ENCODE measurements at regions not wholly inside any gene's neighbourhood (a gene's known extent, or its start where the extent isn't known, plus 50 kb on each side); places are given as distances from the start of the nearest gene placed in this dataset.

DNA sequence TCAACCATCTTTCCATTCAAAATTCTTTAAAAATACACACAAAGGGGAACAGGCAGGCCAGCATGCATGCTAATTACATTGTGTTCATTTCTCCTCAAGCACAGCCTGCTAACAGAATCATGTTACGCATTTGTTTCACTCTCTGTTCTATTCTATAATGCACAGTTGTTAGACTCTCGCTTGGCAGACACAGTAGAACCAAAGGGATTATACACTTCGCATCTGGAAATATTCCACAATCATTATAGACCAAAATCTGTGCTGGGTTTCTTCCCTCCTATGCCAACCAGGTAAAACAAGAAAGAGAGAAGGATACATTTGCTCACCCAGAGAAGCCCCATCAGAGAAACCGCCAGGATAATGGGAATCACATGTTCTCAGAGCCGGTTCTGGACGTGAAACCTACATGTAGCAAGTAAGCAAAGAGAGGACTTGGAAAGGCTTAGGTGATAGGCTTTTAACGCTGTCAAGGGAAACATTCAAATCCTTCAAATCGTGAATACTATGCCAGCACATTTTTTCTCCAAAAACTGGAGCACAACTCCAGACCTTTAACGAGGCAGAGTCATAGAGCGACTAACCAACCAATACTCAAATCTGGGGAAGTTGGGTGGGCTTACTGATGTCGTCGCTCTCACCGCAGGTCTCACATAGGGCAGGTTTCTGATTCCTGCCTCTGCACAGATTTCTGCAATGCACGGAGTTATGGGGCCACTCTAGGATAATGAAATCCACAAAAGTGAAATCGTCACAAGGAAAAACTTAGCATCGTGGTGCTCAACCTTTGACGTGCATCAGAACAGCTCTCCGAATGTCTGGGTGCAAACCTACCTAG, 380.5 kb upstream of the AUTS2 start:
- Histone ChIP-seq H3K27ac (no peak overlapping the region), H3K9ac (ENCODE audit: low read depth in 2 of 2, low read length in 2 of 2) (no peak overlapping the region), H3K4me1 (no peaks in the 10 kb centered on the region), H3K27me3 (no peaks in the 10 kb centered on the region), H3K36me3 (no peaks in the 10 kb centered on the region), H3K4me3 (no peak overlapping the region), H3K9me3 (no peaks in the 10 kb centered on the region)
- no peak for DNase-seq
- intact Hi-C loops (cut with DNase I) = no loop called here
- TF ChIP-seq, protein P1, sequence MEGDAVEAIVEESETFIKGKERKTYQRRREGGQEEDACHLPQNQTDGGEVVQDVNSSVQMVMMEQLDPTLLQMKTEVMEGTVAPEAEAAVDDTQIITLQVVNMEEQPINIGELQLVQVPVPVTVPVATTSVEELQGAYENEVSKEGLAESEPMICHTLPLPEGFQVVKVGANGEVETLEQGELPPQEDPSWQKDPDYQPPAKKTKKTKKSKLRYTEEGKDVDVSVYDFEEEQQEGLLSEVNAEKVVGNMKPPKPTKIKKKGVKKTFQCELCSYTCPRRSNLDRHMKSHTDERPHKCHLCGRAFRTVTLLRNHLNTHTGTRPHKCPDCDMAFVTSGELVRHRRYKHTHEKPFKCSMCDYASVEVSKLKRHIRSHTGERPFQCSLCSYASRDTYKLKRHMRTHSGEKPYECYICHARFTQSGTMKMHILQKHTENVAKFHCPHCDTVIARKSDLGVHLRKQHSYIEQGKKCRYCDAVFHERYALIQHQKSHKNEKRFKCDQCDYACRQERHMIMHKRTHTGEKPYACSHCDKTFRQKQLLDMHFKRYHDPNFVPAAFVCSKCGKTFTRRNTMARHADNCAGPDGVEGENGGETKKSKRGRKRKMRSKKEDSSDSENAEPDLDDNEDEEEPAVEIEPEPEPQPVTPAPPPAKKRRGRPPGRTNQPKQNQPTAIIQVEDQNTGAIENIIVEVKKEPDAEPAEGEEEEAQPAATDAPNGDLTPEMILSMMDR (IDR thresholded peaks at IDR 0.05) = no peak

DNA sequence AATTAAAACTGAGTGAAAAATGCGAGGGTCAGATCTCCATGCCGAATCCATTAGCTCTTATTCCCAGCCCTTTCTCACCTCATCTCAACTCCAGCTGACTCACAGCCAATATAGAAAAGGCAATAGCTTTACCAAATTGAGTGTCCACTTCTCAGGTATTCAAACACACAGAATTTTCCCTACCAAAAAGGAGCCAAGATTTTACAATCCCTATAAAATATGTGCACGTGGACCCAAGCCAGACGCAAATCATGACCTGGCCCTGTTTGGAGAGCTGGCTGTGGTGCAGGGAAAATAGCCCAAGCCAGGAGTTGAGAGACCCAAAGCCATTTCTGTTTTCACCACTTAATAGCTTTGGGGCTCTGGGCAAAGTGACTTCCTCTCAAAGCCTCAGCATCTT, 379.7 kb upstream of the AUTS2 start:
- Histone ChIP-seq H3K4me1 (no peaks in the 10 kb centered on the region), H3K4me3 (no peak overlapping the region), H3K27me3 (no peaks in the 10 kb centered on the region), H3K36me3 (no peaks in the 10 kb centered on the region), H3K9me3 (no peaks in the 10 kb centered on the region), H3K27ac (no peak overlapping the region), H3K9ac (ENCODE audit: low read depth in 2 of 2, low read length in 2 of 2) (no peak overlapping the region)
- TF ChIP-seq, protein P1 (IDR thresholded peaks at IDR 0.05) = no peak
- no peak for DNase-seq
- intact Hi-C loops (cut with DNase I) = no loop called here

DNA sequence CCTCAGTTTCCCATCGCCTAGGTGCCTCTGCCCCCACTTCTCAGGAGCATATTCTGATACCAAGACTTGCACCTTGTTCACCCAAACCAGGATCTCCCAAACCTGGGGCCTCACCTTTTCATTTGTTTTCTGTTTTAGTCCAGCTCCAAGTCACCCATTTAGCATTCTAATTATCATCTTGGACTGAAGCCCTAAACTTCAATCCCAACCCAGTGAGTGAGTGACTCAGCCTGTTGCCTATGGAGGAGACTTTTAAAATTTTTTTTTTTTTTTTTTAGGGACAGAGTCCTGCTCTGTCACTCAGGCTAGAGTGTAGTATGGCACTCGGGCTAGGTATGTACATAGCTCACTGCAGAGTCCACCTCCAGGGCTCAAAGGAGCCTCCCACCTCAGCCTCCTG, 378.9 kb upstream of the AUTS2 start:
- intact Hi-C loops (cut with DNase I) = no loop called here

DNA sequence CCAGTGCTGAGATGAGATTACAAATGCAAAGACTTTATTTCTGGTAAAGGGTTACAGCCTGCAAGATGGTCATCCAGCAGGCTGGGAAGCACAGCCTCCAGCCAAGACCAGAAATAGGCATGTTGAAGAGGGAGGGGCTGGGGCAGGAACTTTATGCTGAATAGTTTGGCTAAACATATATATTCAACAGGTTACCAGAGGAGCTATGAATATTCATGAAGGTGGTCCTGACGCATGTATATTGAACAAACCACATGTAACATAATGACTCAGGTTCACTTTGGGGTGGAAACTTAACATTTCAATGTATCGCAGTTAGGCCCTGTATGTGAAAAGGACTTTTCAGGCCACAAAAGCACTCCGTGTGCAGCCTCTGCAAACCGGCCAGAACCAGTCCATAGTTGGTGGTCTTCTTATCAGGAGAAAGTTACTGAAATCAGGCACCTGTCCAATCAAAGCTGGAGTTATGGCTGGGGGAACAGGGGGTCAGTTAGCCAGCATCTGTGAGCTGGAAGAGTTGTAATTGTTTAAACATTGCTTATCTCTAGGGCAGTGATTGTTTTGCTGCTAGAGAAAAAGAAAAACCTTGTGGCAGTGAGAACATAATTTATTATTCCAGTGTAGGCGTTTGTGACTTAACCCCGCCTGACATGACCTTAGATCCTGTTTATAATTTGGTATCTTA, 372.9 kb upstream of the AUTS2 start:
- Histone ChIP-seq H3K36me3 (no peaks in the 10 kb centered on the region), H3K4me1 (no peaks in the 10 kb centered on the region), H3K27ac (no peak overlapping the region), H3K4me3 (no peak overlapping the region), H3K9me3 (no peaks in the 10 kb centered on the region), H3K27me3 (no peaks in the 10 kb centered on the region), H3K9ac (ENCODE audit: low read depth in 2 of 2, low read length in 2 of 2) (no peak overlapping the region)
- no peak for DNase-seq
- TF ChIP-seq, protein P1 (IDR thresholded peaks at IDR 0.05) = no peak
- intact Hi-C loops (cut with DNase I) = no loop called here

More for the DNA sequence above, 378.9 kb upstream of the AUTS2 start:
- no peak overlapping the region for H3K4me3 ChIP-seq
- H3K4me1 ChIP-seq = no peaks in the 10 kb centered on the region
- TF ChIP-seq, protein P1 (IDR thresholded peaks at IDR 0.05) = no peak
- H3K36me3 ChIP-seq = no peaks in the 10 kb centered on the region
- no peak overlapping the region for H3K27ac ChIP-seq
- no peaks in the 10 kb centered on the region for H3K9me3 ChIP-seq
- DNase-seq = no peak
- no peak overlapping the region for H3K9ac ChIP-seq (ENCODE audit: low read depth in 2 of 2, low read length in 2 of 2)
- no peaks in the 10 kb centered on the region for H3K27me3 ChIP-seq

DNA sequence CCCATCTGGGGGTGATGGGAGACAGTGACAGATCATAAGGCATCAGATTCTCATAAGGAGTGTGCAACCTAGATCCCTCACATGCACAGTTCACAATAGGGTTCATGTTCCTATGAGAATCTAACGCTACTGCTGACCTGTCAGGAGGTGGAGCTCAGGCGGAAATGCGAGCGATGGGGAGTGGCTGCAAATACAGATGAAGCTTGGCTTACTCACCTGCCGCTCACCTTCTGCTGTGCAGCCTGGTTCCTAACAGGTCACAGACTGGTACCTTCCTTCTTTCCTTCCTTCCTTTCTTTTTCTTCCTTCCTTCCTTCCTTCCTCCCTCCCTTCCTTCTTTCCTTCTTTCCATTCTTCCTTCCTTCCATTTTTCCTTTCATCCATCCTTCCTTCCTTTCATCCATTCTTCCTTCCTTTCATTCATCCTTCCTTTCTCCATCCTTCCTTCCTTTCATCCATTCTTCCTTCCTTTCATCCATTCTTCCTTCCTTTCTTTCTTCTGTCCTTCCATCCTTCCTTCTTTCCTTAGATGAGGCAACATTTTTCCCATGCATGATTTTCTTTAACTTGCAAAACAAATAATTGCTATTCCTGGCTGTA, 370.0 kb upstream of the AUTS2 start:
- no peak for DNase-seq
- no peak overlapping the region for H3K9ac ChIP-seq (ENCODE audit: low read depth in 2 of 2, low read length in 2 of 2)
- no peaks in the 10 kb centered on the region for H3K36me3 ChIP-seq
- TF ChIP-seq, protein P1 (IDR thresholded peaks at IDR 0.05) = no peak
- H3K4me3 ChIP-seq = no peak overlapping the region
- H3K9me3 ChIP-seq = no peaks in the 10 kb centered on the region
- no peak overlapping the region for H3K27ac ChIP-seq
- intact Hi-C loops (cut with DNase I) = no loop called here
- H3K4me1 ChIP-seq = no peaks in the 10 kb centered on the region
- H3K27me3 ChIP-seq = no peaks in the 10 kb centered on the region

All from colonic mucosa (tissue), 4 donors.